Glutamatergic neuron (in vitro differentiated cells): ENCODE measurements at regions not wholly inside any gene's neighbourhood (a gene's known extent, or its start where the extent isn't known, plus 50 kb on each side); places are given as distances from the start of the nearest gene placed in this dataset.
A peak's percentile ranks its signal among the peaks of the same experiment; 100 is the strongest.

Source experiments
- DNase-seq: peaks from one replicate; pipeline ENCODE4 v3.0.0; 2022
- H3K27ac Mint-ChIP-seq: one replicate; pipeline ENCODE4 v1.8.0; 2020; ENCODE audit warnings: mild to moderate bottlenecking, mixed read lengths, inconsistent platforms; ENCODE audit not compliant: unreplicated experiment
- H3K27me3 Mint-ChIP-seq: one replicate; pipeline ENCODE4 v1.8.0; 2020; ENCODE audit warnings: mild to moderate bottlenecking, moderate library complexity, mixed read lengths, inconsistent platforms; ENCODE audit not compliant: unreplicated experiment
- H3K36me3 Mint-ChIP-seq: one replicate; pipeline ENCODE4 v1.8.0; 2020; ENCODE audit warnings: mild to moderate bottlenecking, mixed read lengths, inconsistent platforms; ENCODE audit not compliant: unreplicated experiment
- H3K4me1 Mint-ChIP-seq: one replicate; pipeline ENCODE4 v1.8.0; 2020; ENCODE audit warnings: mild to moderate bottlenecking, low read depth, mixed read lengths, inconsistent platforms; ENCODE audit not compliant: unreplicated experiment
- H3K4me3 Mint-ChIP-seq: one replicate; pipeline ENCODE4 v1.8.0; 2020; ENCODE audit warnings: mild to moderate bottlenecking, mixed read lengths, inconsistent platforms; ENCODE audit not compliant: unreplicated experiment
- H3K9me3 Mint-ChIP-seq: one replicate; pipeline ENCODE4 v1.8.0; 2020; ENCODE audit warnings: mild to moderate bottlenecking, moderate library complexity, mixed read lengths, inconsistent platforms; ENCODE audit not compliant: unreplicated experiment
- TF ChIP-seq, protein P1 (sequence below): fragments of 200-600 bp; sonication (generic); IDR thresholded peaks from one replicate; pipeline ENCODE4 v1.5.0; 2021; ENCODE audit not compliant: partially characterized antibody, unreplicated experiment

DNA sequence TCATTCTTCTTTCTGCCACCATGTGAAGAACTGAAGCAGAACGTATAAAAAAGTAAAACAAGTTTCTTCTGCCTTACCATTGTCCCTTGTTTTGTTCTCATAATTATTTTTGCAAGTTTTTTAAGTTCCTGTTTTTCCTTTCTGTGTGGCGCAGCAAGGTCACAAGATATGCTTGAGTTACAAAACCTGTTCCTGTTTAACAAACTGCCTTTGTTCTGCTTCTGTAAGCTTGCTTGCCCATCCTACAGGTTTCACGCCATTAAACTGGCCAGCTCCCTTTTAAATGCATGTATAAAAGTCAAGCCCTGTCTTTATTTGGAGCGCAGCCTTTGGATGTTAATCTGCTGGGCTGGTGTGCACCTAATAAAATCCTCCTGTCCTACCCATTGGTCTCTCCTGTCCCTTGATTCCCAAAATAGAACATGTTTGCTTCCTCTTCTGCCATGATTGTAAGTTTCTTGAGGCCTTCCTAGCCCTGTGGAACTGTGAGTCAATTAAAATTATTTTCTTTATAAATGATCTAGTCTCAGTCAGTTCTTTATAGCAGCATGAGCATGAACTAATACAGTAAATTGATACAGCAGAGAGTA, 1115.4 kb downstream of the SLITRK1 start:
- H3K27ac Mint-ChIP-seq = no peak overlapping the region
- TF ChIP-seq, protein P1, sequence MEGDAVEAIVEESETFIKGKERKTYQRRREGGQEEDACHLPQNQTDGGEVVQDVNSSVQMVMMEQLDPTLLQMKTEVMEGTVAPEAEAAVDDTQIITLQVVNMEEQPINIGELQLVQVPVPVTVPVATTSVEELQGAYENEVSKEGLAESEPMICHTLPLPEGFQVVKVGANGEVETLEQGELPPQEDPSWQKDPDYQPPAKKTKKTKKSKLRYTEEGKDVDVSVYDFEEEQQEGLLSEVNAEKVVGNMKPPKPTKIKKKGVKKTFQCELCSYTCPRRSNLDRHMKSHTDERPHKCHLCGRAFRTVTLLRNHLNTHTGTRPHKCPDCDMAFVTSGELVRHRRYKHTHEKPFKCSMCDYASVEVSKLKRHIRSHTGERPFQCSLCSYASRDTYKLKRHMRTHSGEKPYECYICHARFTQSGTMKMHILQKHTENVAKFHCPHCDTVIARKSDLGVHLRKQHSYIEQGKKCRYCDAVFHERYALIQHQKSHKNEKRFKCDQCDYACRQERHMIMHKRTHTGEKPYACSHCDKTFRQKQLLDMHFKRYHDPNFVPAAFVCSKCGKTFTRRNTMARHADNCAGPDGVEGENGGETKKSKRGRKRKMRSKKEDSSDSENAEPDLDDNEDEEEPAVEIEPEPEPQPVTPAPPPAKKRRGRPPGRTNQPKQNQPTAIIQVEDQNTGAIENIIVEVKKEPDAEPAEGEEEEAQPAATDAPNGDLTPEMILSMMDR = no peak
- peaks cover 8% of the 10 kb centered on the region for H3K36me3 Mint-ChIP-seq
- no peak for DNase-seq
- H3K27me3 Mint-ChIP-seq = no peaks in the 10 kb centered on the region
- H3K4me1 Mint-ChIP-seq = no peaks in the 10 kb centered on the region
- H3K9me3 Mint-ChIP-seq = peaks cover 2% of the 10 kb centered on the region
- H3K4me3 Mint-ChIP-seq = no peak overlapping the region

DNA sequence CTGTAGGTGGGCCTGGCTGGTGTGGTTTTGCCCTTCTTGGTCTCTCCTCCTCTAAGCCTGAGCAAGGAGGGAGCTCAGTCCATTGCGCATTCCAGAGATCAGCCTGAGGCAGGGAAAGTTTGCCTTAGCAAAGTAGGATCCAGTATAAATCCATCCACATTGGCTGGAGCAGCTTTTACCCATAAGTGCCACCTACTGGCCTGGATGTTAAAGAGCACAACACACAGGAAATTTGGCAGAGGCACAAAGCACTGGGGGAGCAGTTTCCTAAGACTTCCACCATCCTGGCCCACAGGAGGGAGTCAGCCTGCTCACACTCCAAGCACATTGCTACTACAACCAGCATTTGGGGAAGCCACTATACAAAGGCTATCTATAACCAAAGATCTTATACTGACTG, 1124.2 kb downstream of the SLITRK1 start:
- TF ChIP-seq, protein P1 = peak; percentile 25
- Mint-ChIP-seq H3K9me3 (no peaks in the 10 kb centered on the region), H3K36me3 (no peaks in the 10 kb centered on the region), H3K27me3 (no peaks in the 10 kb centered on the region), H3K4me3 (no peak overlapping the region), H3K4me1 (no peaks in the 10 kb centered on the region), H3K27ac (no peak overlapping the region)
- DNase-seq = no peak

DNA sequence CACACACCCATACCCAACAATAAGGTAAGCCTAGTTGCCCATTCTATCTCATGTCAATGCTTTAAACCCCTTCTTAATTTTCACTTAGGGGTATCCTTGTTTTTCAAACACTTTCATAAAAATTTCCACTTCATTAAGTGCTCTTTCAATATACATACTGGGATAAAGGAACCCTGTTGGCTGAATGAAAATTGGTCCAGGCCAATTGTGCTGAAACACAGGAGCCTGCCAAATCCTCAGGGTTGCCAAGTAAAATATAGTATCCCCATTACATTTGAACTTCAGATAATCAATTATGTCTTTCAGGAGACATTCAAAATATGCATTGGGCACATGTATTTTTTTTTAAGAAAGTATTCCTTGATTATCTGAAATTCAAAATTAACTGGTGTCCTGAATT, 1131.1 kb downstream of the SLITRK1 start:
- DNase-seq = no peak
- no peaks in the 10 kb centered on the region for H3K27me3 Mint-ChIP-seq

DNA sequence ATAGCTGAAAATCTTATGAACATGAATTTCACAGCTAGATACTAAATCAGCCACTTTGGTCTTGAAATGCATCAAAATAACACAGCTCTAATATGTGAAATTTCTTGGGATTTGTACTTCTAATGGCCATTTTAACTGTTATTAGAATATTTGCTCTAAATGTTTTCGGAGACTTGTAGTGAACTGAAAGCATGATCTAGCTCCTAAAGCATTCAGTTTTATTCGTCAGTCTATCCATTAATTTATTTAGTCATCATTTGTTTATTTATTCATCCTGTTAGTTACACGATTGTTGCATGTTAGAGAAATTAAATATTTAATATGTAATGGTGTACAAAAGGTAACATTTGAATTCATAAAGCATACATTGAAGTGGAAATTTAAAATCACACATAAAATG, 1132.7 kb downstream of the SLITRK1 start:
- Mint-ChIP-seq H3K27me3 (no peaks in the 10 kb centered on the region), H3K9me3 (no peaks in the 10 kb centered on the region), H3K27ac (no peak overlapping the region), H3K36me3 (no peaks in the 10 kb centered on the region), H3K4me3 (no peak overlapping the region), H3K4me1 (no peaks in the 10 kb centered on the region)
- TF ChIP-seq, protein P1 = no peak
- no peak for DNase-seq

More for the DNA sequence above, 1131.1 kb downstream of the SLITRK1 start:
- Mint-ChIP-seq H3K4me3 (no peak overlapping the region), H3K27ac (no peak overlapping the region), H3K4me1 (no peaks in the 10 kb centered on the region), H3K36me3 (no peaks in the 10 kb centered on the region), H3K9me3 (no peaks in the 10 kb centered on the region)
- TF ChIP-seq, protein P1 = no peak

DNA sequence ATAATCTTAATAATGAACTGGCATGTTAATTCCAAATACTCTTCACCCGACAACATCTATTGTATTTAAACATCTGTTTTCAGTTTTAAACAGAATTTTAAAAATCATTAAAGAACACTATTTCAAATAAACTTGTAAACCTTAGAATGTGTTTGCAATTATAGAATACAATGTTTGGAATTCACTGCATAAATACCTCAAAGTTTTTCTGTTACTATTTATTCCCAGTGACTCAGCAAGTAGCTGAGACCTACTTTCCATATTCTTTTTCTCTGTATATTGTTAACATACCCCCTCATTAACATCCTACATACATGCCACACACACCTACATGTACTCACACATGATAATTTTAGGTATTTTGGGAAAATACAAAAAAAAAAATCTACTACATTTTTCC, 1134.3 kb downstream of the SLITRK1 start:
- DNase-seq = no peak
- no peaks in the 10 kb centered on the region for H3K9me3 Mint-ChIP-seq
- H3K27me3 Mint-ChIP-seq = no peaks in the 10 kb centered on the region
- H3K27ac Mint-ChIP-seq = no peak overlapping the region
- H3K4me3 Mint-ChIP-seq = no peak overlapping the region
- no peaks in the 10 kb centered on the region for H3K36me3 Mint-ChIP-seq
- no peaks in the 10 kb centered on the region for H3K4me1 Mint-ChIP-seq
- TF ChIP-seq, protein P1 = no peak
